ENCODE measurements at regions not wholly inside any gene's neighbourhood (a gene's known extent, or its start where the extent isn't known, plus 50 kb on each side); places are given as distances from the start of the nearest gene placed in this dataset.

DNA sequence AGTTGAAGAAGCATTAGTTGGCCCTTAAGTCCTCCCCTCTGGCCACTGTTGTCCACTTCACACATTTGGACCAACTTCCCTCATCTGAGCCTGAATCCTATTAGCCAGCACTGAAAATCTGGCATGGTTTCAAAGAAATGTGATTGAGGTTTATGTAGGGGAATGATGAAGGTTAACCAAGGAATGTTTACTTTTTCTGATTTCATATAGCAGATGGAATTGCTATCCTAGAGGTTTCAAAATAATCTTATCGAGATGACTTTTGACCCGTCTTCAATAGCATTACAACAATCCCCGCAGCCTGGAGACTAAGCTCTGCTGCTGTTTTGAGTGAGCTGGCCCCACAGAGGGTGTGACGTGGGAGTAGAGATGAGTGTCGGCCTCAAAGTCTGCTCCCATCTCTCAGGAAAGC is 200.8 kb upstream of the IL12A start:
- no peak for TF ChIP-seq POLR2AphosphoS5 (IDR thresholded peaks at IDR 0.05; ENCODE audit: low read depth, low read length)
- no peak for TF ChIP-seq CTCF (IDR thresholded peaks at IDR 0.05 in 2 of 3, conservative IDR thresholded peaks at IDR 0.05 in 1 of 3; ENCODE audit: borderline replicate concordance in 1 of 3, insufficient read depth in 1 of 3, low read depth in 2 of 3, low read length in 2 of 3)
- TF ChIP-seq POLR2A (IDR thresholded peaks at IDR 0.05; ENCODE audit: borderline replicate concordance, extremely low read depth, insufficient read depth, insufficient read length) = no peak
- TF ChIP-seq, protein P1, sequence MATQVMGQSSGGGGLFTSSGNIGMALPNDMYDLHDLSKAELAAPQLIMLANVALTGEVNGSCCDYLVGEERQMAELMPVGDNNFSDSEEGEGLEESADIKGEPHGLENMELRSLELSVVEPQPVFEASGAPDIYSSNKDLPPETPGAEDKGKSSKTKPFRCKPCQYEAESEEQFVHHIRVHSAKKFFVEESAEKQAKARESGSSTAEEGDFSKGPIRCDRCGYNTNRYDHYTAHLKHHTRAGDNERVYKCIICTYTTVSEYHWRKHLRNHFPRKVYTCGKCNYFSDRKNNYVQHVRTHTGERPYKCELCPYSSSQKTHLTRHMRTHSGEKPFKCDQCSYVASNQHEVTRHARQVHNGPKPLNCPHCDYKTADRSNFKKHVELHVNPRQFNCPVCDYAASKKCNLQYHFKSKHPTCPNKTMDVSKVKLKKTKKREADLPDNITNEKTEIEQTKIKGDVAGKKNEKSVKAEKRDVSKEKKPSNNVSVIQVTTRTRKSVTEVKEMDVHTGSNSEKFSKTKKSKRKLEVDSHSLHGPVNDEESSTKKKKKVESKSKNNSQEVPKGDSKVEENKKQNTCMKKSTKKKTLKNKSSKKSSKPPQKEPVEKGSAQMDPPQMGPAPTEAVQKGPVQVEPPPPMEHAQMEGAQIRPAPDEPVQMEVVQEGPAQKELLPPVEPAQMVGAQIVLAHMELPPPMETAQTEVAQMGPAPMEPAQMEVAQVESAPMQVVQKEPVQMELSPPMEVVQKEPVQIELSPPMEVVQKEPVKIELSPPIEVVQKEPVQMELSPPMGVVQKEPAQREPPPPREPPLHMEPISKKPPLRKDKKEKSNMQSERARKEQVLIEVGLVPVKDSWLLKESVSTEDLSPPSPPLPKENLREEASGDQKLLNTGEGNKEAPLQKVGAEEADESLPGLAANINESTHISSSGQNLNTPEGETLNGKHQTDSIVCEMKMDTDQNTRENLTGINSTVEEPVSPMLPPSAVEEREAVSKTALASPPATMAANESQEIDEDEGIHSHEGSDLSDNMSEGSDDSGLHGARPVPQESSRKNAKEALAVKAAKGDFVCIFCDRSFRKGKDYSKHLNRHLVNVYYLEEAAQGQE (IDR thresholded peaks at IDR 0.05; ENCODE audit: low read depth) = no peak
- TF ChIP-seq EZH2 (IDR thresholded peaks at IDR 0.05) = no peak
- TF ChIP-seq, protein P2, sequence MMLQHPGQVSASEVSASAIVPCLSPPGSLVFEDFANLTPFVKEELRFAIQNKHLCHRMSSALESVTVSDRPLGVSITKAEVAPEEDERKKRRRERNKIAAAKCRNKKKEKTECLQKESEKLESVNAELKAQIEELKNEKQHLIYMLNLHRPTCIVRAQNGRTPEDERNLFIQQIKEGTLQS (IDR thresholded peaks at IDR 0.05) = no peak
- no peak for TF ChIP-seq CEBPB (IDR thresholded peaks at IDR 0.05; ENCODE audit: low read depth)
- TF ChIP-seq SIN3A (IDR thresholded peaks at IDR 0.05; ENCODE audit: low read depth) = no peak
- TF ChIP-seq SP1 (IDR thresholded peaks at IDR 0.05; ENCODE audit: low read depth) = no peak
- TF ChIP-seq EZH2phosphoT487 (IDR thresholded peaks at IDR 0.05; ENCODE audit: borderline replicate concordance) = no peak
- TF ChIP-seq ZBTB33 (IDR thresholded peaks at IDR 0.05; ENCODE audit: extremely low read depth, insufficient replicate concordance, low read length) = no peak
- no peak for TF ChIP-seq EGR1 (IDR thresholded peaks at IDR 0.05; ENCODE audit: low read depth)
- TF ChIP-seq JUND (IDR thresholded peaks at IDR 0.05) = no peak

Measured in HCT116 (cell line).